HCEC 1CT (cell line): ENCODE measurements at regions not wholly inside any gene's neighbourhood (a gene's known extent, or its start where the extent isn't known, plus 50 kb on each side); places are given as distances from the start of the nearest gene placed in this dataset.

ENCODE experiments used
- DNase-seq: peaks from one replicate; pipeline ENCODE4 v3.0.0-alpha.2; 2017

- no peak for DNase-seq
These were observed 170.3 kb upstream of the SLC24A5 start for GRCh38 chr15:47950447-47950846.

- no peak for DNase-seq
These were observed 169.0 kb upstream of the SLC24A5 start for GRCh38 chr15:47951781-47952180.

GRCh38 chr15:47954196-47954595 lies 166.6 kb upstream of the SLC24A5 start:
- DNase-seq: no peak

- no peak for DNase-seq
These were observed 165.8 kb upstream of the SLC24A5 start for GRCh38 chr15:47955021-47955420.

GRCh38 chr15:47959617-47960413 lies 161.0 kb upstream of the SLC24A5 start:
- no peak for DNase-seq

- DNase-seq: no peak
These were observed 159.2 kb upstream of the SLC24A5 start for GRCh38 chr15:47961401-47962090.

- DNase-seq: no peak
These were observed 157.5 kb upstream of the SLC24A5 start for GRCh38 chr15:47963265-47963664.

- DNase-seq: no peak
These were observed 156.6 kb upstream of the SLC24A5 start for GRCh38 chr15:47964229-47964628.

- DNase-seq: no peak
These were observed 155.5 kb upstream of the SLC24A5 start for GRCh38 chr15:47965297-47965696.

- DNase-seq: no peak
These were observed 152.2 kb upstream of the SLC24A5 start for GRCh38 chr15:47968593-47968992.

- no peak for DNase-seq
These were observed 149.2 kb upstream of the SLC24A5 start for GRCh38 chr15:47971637-47972036.

- DNase-seq: no peak
These were observed 148.1 kb upstream of the SLC24A5 start for GRCh38 chr15:47972738-47973137.

- no peak for DNase-seq
These were observed 146.1 kb upstream of the SLC24A5 start for GRCh38 chr15:47974724-47975123.

GRCh38 chr15:47975427-47975826 lies 145.4 kb upstream of the SLC24A5 start:
- DNase-seq: no peak

GRCh38 chr15:47983533-47983932 lies 137.3 kb upstream of the SLC24A5 start:
- DNase-seq: no peak

- DNase-seq: no peak
These were observed 135.2 kb upstream of the SLC24A5 start for GRCh38 chr15:47985568-47985967.

GRCh38 chr15:47987461-47987860 lies 133.3 kb upstream of the SLC24A5 start:
- DNase-seq: no peak

GRCh38 chr15:47987908-47988532 lies 132.8 kb upstream of the SLC24A5 start:
- DNase-seq: peak; percentile 65

GRCh38 chr15:47988564-47988963 lies 132.2 kb upstream of the SLC24A5 start:
- DNase-seq: no peak

- DNase-seq: no peak
These were observed 130.0 kb upstream of the SLC24A5 start for GRCh38 chr15:47990821-47991220.

- peak; percentile 41 for DNase-seq
These were observed 129.4 kb upstream of the SLC24A5 start for GRCh38 chr15:47991357-47991756.

GRCh38 chr15:47993051-47993450 lies 127.7 kb upstream of the SLC24A5 start:
- no peak for DNase-seq

- DNase-seq: no peak
These were observed 123.4 kb upstream of the SLC24A5 start for GRCh38 chr15:47997195-47998080.
